ENCODE measurements at regions not wholly inside any gene's neighbourhood (a gene's known extent, or its start where the extent isn't known, plus 50 kb on each side); places are given as distances from the start of the nearest gene placed in this dataset.
"Not testable (repeated sequence)": the region's sequence is repeated elsewhere in the genome, so short reads cannot be mapped to it uniquely, and the experiment has no call there.

DNA sequence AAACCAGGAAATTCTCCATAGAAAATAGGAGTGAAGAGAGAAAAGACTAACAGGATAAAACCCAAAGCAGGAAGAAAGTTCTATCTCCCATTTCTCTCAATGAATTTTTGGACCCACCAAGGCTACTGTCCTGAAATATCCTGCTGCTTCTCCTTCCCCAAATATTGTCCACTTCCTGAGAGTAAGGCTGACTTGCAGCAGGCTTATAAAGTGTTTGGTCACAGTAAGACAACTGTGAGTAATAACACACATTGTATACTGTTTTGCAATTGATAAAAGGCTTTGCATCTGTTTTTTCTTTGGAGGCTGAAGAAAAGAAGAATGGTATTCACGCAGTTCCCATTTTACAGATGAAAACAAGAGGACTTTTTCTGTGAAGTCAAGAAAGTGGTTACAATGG lies 52.8 kb downstream of the FOXD4L6 start:
- DNase-seq: not testable (repeated sequence)

DNA sequence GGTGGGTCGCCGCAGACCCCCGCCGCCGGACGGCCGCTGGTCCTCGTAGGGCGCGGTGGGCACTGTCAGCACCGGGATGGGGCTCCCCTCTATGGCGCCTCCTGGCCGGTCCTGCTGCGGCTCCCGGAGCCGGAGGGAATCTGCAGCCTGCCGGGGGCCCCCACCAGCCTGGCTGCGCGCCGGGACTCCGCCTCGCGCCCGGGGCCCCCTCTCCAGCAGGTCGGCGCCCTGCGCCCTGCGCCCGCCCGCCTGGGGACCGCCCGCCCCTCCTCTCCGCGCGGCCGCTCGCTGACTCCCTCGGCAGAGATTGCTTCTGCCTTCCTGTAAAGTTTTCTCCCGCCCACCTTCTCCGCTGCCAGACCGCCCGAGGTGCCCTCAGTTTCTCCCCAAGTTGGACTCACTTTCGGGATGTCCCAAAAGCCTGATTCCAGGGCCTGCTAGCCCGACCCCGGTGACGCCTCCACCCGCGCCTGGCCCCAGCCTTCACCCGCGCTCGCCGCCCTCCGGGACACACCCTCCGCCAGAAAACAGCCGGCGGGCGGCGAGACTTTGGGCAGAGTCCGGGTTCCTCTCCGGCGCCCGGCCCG lies 54.0 kb downstream of the FOXD4L6 start:
- DNase-seq: peak in 3 of 4 experiments; percentile 14 to 61 (median 46)

DNA sequence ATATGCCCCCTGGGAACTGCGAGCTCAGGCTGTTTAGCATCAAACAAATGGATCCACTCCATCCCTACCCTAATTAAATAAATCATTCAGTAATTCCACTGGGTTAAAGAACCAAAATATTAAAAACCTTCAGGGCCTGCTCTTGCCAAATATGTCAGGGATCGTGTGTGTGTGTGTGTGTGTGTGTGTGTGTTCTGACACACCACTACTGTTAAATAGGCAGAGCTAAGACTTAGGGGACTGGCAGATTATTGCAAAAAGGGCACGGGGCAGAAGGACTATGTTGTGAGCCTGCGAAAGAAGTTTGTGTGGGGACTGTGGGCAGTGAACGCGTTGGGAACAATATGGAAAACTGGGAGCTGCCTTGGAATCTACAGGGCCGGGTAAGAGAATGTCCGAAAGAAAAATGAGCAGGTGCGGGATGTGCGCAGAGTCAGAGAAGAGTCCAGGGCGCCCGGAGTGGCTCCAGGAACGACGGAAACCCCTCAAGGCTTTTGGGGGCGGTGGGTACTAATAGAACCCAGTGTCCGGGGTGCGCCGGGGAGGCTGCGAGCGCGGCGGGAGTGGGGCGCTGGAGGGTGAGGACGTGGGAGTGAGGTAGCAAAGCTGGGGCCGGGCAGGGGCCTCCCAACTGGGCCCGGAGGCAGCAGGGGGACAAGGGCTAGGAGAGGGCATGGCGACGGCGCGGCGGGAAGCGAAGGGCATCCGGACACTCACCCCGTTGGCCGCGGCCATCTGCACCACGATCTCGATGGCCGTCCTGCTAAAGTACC lies 54.8 kb downstream of the FOXD4L6 start:
- not testable (repeated sequence) for DNase-seq

DNA sequence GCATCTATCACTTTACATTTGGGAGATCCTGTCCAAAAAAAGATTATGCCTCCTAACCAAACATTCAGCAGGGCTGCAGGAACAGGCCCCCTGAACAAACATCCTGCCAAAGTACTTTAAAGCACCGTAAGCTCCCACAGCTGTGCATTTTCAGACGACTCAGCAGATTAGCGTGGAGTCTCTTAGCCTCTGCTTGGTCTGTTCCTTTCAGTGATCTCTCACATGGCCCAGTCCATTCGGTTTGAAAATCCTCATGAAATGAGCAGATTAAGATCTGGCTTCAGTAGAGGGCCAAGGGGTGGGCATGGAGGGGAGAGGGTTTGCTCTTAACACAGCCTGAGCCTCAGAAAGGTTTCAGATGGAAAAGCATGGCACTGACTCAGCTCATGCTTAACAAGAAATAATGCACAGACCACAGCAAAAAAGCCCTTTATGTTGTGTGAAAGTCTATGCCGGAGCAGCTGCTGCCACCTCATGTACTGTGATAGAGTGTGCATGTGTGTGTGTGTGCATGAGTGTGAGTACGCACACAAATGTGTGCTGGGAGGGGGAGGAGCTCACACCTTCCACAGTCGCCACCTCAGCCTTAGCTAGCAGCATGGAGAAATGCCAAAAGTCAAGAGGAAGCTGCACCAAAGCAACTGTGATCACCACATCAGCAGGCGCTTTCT lies 64.2 kb downstream of the FOXD4L6 start:
- DNase-seq: peak; percentile 11 to 34 (median 24)

DNA sequence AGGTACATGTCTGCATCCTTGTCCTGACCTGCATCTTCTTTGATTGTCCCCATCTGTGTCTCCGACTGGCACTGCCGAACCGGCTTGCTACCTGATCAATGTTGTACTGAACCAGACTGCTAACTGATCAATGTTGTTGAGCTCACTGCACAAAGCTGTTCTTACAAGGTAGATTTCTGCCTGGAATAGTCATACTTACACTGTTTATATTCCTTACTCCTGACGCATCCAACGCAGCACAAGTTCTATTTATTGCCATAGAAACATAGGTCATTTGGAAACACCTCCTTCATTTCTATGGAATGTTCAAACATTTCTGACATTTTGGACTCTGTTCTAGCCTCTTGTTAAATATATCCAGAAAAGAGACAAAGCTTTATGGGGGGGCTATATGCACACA lies 65.2 kb downstream of the FOXD4L6 start:
- not testable (repeated sequence) for DNase-seq

DNA sequence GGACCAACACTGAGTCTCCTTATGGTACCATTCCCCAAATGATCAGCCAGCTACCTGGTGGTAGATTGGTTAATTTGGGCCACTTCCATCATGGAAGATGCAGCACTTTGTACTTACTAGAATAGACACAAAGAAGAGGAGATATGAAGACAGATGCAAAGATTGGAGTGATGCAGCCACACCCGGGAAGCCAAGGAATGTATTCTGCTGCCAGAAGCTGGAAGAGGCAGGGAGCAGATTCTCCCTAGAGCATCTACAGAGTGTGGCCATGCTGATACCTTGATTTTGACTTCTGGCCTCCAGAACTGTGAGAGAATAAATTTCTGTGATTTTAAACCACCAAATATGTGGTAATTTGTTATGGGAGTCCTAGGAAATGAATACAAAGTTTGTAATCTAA lies 68.9 kb downstream of the FOXD4L6 start:
- DNase-seq: not testable (repeated sequence)

DNA sequence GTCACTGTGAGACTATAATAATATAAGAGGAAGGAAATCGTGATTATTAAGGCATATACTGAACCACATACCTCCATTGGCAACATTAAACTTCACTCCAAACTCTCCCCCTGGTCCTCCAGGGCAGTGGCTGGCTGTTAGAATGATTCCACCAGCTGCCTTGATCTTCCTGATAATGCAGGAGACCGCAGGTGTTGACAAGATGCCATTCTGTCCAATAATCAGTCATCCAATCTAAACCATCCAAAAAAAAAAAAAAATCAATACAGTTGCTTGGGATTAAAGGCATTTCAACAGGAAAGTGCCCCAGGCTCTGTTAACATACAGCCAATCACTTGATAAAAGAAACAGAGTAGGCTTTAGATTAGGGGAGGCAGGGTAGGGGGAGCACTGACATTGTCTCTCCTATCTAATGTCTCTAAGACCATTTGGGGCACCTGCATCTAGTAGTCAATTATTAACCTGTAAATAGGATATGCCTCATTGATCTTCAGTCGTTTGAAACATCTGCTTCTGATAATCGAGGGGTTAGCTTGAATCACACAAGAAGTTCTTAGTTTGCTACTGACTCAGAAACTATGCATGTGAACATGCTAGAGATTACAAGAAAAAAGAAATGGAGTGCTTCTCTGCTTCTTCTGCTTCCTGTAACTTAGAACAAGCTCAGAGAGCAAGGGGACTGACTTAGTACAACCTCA lies 74.7 kb downstream of the FOXD4L6 start:
- DNase-seq: not testable (repeated sequence)

DNA sequence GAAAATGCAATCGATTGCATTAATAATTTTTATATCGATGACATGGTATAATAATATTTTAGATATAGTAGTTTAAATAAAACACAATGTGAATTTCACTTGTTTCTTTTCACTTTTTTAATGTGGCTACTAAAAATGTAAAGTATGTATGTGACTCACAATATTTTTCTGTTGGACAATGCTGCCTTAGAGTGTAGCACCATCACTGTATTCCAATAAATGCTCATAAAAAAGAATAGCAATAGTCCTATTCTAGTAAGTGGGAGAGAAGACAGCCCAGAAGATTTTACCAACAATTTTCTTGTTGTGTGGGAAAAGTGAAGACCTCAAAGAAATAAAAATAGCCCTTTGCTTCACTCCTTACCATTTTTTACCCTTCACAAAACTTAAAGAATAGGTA lies 79.8 kb downstream of the FOXD4L6 start:
- DNase-seq: not testable (repeated sequence)

DNA sequence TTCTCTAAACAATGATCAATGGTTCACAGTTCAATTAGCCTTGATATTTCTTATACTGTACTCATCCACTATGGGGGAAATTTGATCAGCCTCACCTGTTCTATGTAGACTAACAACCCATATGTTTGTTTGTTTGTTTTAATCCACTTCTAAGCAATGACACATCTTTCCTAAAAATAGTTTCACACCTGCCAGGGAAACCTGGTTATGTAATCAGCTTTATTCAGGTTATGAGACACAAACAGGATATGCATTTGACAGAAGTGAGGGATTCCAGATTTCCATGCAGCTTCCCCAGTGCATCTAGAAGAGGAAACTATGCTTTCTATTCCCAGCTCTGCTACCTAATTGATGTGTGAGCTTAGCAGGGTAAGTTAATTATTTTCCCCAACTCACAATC lies 80.7 kb downstream of the FOXD4L6 start:
- not testable (repeated sequence) for DNase-seq

DNA sequence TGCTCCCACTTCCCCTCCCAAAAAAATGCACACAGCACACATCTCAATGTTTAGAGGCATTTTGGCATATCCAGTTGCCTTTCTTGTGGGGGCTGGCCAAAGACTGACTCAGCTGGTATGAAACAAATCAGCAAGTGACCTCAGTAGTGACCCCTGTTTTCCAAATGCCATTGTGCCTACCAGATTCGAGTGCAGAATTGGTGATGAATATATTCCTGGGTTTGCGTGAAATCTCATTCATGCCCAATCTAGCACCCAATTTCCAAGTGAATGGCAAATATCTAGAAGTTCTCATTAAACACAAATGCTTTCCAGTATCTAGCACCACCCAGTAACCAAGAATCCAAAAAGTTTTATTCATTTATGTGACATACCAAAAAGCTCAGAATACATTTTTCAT lies 83.6 kb downstream of the FOXD4L6 start:
- not testable (repeated sequence) for DNase-seq

DNA sequence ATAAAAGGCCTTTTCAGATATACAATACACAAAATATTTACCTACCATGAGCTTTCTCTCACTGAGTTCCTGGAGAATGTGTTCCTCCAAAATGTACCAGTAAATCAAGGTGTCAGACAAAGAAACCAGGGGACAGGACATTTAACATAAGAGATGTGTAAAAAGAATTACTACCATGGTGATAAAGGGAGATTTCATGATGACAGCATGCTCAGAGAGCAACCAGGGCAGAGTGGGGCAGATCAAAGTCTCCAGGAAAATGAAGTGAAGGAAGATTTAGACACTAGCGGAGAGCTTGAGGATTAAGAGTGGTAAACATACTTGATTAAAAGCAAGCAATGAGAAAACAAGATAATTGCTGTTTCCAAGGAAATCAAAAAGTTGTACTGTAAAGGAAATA lies 85.0 kb downstream of the FOXD4L6 start:
- DNase-seq: not testable (repeated sequence)

DNA sequence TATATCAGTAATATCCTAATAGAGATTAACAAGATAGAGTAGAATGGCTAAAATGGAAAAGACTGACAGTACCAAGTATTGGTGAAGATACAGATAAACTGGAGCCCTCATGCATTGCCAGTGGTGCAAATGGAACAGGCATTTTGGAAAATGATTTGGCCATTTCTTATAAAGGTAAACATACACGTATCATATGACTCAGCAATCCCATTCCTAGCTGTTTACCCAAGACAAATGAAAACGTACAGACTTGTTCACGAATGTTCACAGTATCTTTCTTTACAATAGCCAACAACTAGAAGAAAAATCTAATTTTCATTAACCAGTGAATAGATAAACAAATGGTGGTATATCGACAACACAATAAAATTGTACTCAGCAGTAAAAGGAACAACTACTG lies 86.4 kb downstream of the FOXD4L6 start:
- not testable (repeated sequence) for DNase-seq

DNA sequence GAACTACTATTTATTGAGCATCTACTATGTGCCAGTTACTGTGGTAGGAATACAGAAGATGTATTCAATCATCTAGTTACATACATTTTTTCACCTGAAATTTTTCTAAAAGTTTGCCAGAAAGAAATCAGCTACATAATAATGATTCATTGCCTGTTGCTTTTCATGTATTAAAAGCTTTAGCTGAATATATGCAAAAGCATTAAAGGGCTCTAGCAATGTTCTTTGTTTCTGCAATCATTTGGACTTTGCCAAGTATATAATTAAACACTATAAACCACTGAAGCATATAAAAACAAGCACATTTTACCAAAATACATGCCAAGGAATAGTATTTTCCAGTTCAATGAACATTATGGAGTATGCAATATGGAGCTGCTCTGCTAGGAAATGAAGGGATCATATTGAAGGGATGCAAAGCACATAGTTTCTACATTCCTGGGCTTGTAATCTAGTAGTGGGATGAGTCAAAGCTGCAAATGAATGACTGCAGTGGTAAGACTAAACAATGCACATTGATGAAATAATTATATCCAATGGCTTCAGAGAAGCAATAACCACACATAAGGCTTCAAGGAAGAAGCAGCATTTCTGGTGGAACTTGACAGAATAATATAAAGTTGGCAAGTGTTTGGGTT lies 87.7 kb downstream of the FOXD4L6 start:
- DNase-seq: not testable (repeated sequence)

DNA sequence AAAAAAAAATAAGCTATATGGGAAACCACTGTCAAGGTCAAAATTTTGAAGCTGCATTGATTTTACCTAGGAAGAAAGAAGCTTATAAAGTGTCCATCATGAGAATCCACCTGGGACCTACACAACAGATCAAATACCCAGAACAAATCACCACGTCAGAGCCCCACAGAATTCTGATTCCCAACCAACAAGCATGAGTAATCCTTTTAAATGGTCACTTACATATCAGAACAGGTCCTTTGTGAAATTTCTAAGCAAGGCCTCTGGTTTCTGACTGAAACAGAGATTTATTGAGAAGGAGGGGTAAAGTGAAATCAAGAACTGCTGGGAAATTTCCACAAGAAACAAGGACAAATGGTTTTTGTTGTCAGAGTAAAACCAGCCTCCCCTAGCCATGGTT lies 93.2 kb downstream of the FOXD4L6 start:
- DNase-seq: not testable (repeated sequence)

DNA sequence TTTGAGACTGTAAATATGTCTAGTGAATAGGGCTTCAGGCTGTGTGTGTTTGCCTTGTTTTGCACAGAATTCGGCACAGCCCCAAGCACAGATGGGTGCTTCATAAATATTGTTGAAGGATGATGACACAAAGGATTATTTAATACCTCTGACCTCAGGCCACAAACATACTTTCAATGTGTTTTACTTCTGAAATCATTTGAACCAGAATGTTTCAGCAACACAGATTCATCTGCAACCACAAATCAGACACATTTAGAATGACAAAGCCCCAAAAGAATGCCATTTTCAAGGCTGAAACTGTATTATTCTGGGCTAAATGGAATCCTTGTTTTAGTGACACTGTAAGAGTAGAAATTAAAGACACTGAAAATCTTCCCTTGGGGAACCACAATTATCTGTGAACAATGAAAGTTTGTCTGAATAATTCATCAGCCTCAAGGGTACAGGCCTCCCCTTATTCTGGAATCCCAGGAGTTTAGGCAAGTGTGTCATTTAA lies 93.7 kb downstream of the FOXD4L6 start:
- DNase-seq: not testable (repeated sequence)

DNA sequence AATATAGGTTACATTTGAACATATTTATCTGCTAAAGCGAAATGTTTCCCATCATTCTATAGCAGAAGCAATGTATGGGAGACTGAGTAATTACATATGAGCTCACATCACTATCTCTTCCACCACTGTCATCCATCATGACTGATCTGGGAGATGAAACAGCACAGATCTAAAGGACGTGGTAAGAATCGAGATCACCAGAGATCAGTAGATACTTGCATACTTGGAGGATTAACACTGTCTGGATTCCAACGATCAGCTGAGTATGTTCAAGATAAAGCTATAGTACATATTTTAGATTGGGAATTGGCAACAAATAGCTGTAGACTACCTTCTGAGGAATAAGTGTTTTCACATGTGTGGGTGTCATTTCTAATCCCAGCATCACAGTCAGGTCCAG lies 94.6 kb downstream of the FOXD4L6 start:
- DNase-seq: not testable (repeated sequence)

DNA sequence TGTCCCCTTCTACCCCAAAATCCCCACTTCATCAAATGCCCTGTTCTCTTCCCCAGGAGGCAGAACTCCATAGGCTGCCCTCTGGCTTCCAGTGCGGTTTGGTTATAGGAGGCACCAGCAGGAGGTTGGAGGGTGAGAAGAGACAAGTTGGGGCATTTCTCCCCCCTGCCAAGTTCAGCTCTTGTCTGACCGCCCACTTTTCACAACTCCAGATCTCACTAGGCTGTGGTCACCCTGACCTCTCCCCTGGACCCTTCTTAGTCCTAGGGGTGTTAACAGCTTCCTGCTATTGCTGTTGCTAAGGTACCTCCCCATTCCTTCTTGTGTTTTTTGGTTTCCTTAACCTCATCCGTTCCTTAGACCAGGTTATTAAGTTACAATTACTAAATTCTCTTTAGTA lies 95.1 kb downstream of the FOXD4L6 start:
- not testable (repeated sequence) for DNase-seq

DNA sequence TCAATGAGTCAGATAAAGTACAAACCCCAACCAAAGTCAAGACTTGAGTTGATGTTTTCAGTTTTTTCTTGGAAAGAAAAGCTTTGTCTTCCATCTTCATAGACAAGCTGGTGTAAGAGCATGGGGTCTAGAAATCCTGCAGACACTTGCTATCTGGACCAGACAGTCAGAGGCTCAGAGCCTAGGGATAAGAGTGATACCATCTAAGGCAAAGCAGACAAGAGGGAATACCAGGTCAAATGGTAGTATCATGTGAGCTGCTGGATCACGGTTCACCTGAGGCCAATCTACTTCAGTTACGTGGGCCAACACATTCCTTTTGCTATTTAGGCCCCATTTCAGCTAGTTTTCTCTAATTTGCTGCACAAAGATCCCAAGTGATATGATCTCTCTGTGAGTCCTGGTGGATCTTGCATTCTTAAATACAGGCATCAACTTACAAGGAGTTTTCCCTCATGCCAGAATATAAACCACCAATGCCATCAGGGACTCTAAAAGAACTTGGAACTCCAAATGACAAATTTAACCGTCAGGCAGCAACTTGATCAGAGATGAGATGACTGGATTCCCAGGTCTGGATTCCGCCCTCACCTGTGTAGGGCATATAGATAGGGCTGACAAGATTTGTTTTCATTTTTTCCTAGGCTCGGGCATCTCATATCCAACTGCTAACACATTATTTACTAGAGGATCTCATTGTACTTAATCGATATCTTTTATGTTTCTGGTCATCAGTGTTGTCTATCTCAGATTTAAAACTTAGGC lies 101.4 kb downstream of the FOXD4L6 start:
- not testable (repeated sequence) for DNase-seq

DNA sequence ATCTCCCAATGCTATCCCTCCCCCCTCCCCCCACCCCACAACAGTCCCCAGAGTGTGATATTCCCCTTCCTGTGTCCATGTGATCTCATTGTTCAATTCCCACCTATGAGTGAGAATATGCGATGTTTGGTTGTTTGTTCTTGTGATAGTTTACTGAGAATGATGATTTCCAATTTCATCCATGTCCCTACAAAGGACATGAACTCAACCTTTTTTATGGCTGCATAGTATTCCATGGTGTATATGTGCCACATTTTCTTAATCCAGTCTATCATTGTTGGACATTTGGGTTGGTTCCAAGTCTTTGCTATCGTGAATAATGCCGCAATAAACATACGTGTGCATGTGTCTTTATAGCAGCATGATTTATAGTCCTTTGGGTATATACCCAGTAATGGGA lies 106.1 kb downstream of the FOXD4L6 start:
- DNase-seq: not testable (repeated sequence)

DNA sequence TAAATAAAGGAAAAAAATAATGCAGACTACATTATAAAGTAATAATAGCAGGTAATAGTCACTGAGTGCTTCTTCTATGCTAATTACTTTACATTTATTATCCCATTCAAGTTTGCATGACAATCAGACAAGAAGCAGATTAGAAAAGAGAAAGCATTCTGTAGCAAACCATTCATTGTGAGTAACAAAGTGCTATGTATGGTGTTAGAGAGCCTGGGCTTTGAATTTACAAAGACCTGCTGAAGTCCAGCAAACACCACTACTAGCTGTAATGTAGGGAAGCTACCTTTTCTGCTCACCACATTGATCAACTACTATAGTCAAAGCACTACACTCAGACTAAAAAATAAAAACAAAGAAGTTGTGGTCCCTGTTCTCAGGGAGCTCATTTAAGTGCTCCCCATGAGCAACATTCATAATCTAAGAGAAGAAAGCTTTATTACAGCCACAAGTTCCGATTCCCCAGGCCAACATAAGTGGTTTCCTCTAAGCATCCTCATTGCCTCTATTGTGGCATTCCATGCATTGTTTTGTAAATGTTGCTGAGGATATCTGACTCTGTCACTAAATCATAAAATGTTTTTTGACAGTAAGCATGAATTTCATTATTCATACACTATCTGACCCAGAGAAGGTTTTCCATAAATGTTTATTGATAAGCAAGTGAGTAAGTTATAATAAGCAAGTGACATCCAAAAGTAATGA lies 108.5 kb downstream of the FOXD4L6 start:
- DNase-seq: not testable (repeated sequence)

DNA sequence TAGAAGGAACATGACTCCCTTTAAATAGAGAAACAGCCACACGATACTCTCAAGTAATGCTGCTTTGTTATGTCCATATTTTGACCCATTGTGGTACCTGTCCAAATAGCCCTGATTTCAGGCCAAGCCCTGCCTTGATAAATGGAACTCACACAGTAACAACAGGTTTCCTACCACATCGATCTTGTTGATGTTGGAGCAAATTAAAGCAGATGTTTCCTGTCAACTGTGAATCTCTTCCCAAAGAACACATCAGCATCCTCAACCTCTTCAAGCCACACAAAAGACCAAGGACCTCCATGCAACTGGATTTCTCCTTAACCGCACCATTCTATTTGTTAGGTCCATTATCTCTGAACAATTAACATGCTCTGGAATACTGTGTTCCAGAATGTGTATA lies 109.5 kb downstream of the FOXD4L6 start:
- DNase-seq: not testable (repeated sequence)
